ENCODE measurements at regions not wholly inside any gene's neighbourhood (a gene's known extent, or its start where the extent isn't known, plus 50 kb on each side); places are given as distances from the start of the nearest gene placed in this dataset.

GRCh38 chr1:221558396-221558795, 183.5 kb downstream of the DUSP10 start (continued):
- TF ChIP-seq UBTF (CRISPR knock-in tag; IDR thresholded peaks at IDR 0.05) (no peak), ZNF710 (CRISPR knock-in tag; IDR thresholded peaks at IDR 0.05; ENCODE audit: borderline replicate concordance) (no peak), ZNF101 (CRISPR knock-in tag; IDR thresholded peaks at IDR 0.05; ENCODE audit: borderline replicate concordance, low read depth) (no peak), MEIS1 (CRISPR knock-in tag; IDR thresholded peaks at IDR 0.05; ENCODE audit: borderline replicate concordance) (no peak), BORCS8-MEF2B (CRISPR knock-in tag; IDR thresholded peaks at IDR 0.05) (no peak)

- Histone ChIP-seq H3K27ac (ENCODE audit: extremely low read length, insufficient read depth, low read length) (no peak overlapping the region), H2AFZ (ENCODE audit: low read length) (no peak overlapping the region), H3K27me3 (ENCODE audit: control insufficient read depth in 1 of 2, insufficient read depth in 2 of 2, low read length in 2 of 2) (no peaks in the 10 kb centered on the region; a peak in 1 of 5 replicates), H3K9me3 (ENCODE audit: low read length) (no peaks in the 10 kb centered on the region), H3K79me2 (ENCODE audit: insufficient read depth, low read length) (no peaks in the 10 kb centered on the region), H3K36me3 (replicated peaks in 1 of 2; ENCODE audit: control insufficient read depth in 1 of 2, insufficient read depth in 2 of 2, low read length in 2 of 2) (no peaks in the 10 kb centered on the region), H3K4me1 (ENCODE audit: insufficient read depth, low read length) (no peaks in the 10 kb centered on the region), H3K4me2 (ENCODE audit: low read depth, low read length) (no peak overlapping the region), H3K4me3 (replicated peaks in 1 of 3; ENCODE audit: insufficient read depth in 1 of 3, low read depth in 2 of 3, low read length in 3 of 3) (no peak overlapping the region), H3K9ac (ENCODE audit: insufficient read depth, low read depth, low read length) (no peak overlapping the region), H4K20me1 (ENCODE audit: insufficient read depth, low read length) (no peaks in the 10 kb centered on the region)
- in situ Hi-C loops (cut with HindIII; ENCODE audit: extremely low pct_ligation_motif_present, low pct_unique_long_range_greater_than_20kb), result no loop called here
- DNase-seq (ENCODE audit: low spot score) (no peak), FAIRE-seq (no peak), ATAC-seq (no peak)
- WGBS (ENCODE audit: low lambda C conversion rate), result 27% methylated on average over 4 of the region's 4 CpGs
- POLR2A ChIA-PET, result no interaction called here
- CTCF ChIA-PET (ENCODE audit: low intra/inter-chr PET ratio, low total read pairs), result no interaction called here
- intact Hi-C loops (cut with micrococcal nuclease; ENCODE audit: unreplicated experiment), result no loop called here
- no TSS peak for BruUV-seq (replicated peaks)
- TF ChIP-seq ZNF230 (CRISPR knock-in tag; IDR thresholded peaks at IDR 0.05), result no peak
- TF ChIP-seq ZBTB46 (CRISPR knock-in tag; IDR thresholded peaks at IDR 0.05; ENCODE audit: borderline replicate concordance), result no peak
- TF ChIP-seq KDM5A (IDR thresholded peaks at IDR 0.05; ENCODE audit: borderline replicate concordance, low read length), result no peak
- TF ChIP-seq KDM2A (CRISPR knock-in tag; IDR thresholded peaks at IDR 0.05; ENCODE audit: borderline replicate concordance, low read depth), result no peak
- no peak for TF ChIP-seq MXD1 (CRISPR knock-in tag; IDR thresholded peaks at IDR 0.05)
- TF ChIP-seq GTF2F1 (IDR thresholded peaks at IDR 0.05; ENCODE audit: low read length), result no peak
- no peak for TF ChIP-seq NFE2L1 (CRISPR knock-in tag; IDR thresholded peaks at IDR 0.05; ENCODE audit: borderline replicate concordance)
- no peak for TF ChIP-seq EED (CRISPR knock-in tag; IDR thresholded peaks at IDR 0.05)
- TF ChIP-seq ZNF546 (CRISPR knock-in tag; conservative IDR thresholded peaks at IDR 0.05), result no peak
- TF ChIP-seq DDIT3 (CRISPR knock-in tag; IDR thresholded peaks at IDR 0.05), result no peak
- no peak for TF ChIP-seq SOX13 (IDR thresholded peaks at IDR 0.05)
- TF ChIP-seq SOX13 (CRISPR knock-in tag; conservative IDR thresholded peaks at IDR 0.05 in 1 of 2, IDR thresholded peaks at IDR 0.05 in 1 of 2), result no peak
Observed at GRCh38 chr1:221559911-221560310, 182.0 kb downstream of the DUSP10 start.

Data from HepG2 (cell line).